ENCODE measurements at regions not wholly inside any gene's neighbourhood (a gene's known extent, or its start where the extent isn't known, plus 50 kb on each side); places are given as distances from the start of the nearest gene placed in this dataset.

GRCh38 chr6:47114460-47114859 is 72.3 kb upstream of the ADGRF1 start:
- no peak overlapping the region for H3K27ac Mint-ChIP-seq (ENCODE audit: unreplicated experiment)
- no peaks in the 10 kb centered on the region for H3K36me3 Mint-ChIP-seq (ENCODE audit: insufficient read depth, unreplicated experiment)
- intact Hi-C loops (cut with micrococcal nuclease; ENCODE audit: unreplicated experiment): no loop called here
- no peaks in the 10 kb centered on the region for H3K27me3 Mint-ChIP-seq (ENCODE audit: insufficient read depth, unreplicated experiment)
- Histone ChIP-seq H3K9me3 (no peaks in the 10 kb centered on the region), H3K4me1 (peaks cover 48% of the 10 kb centered on the region), H3K27me3 (replicated peaks; ENCODE audit: control insufficient read depth, insufficient read depth, low read length) (no peaks in the 10 kb centered on the region), H3K36me3 (ENCODE audit: control insufficient read depth, insufficient read depth, low read length) (no peaks in the 10 kb centered on the region), H3K4me3 (ENCODE audit: low read depth, low read length) (no peak overlapping the region)
- DNase-seq: no peak
- BruUV-seq (replicated peaks): no TSS peak
- peaks cover 4% of the 10 kb centered on the region for H3K9me3 Mint-ChIP-seq (ENCODE audit: unreplicated experiment)
- H3K4me3 Mint-ChIP-seq (ENCODE audit: unreplicated experiment): no peak overlapping the region
- POLR2A ChIA-PET: no interaction called here
- H3K4me1 Mint-ChIP-seq (ENCODE audit: low read depth, unreplicated experiment): peaks cover 31% of the 10 kb centered on the region
- CTCF ChIA-PET: no interaction called here
- no peak for TF ChIP-seq CTCF (IDR thresholded peaks at IDR 0.05; ENCODE audit: insufficient read depth in 1 of 2, low read depth in 1 of 2, low read length in 1 of 2, severe bottlenecking in 1 of 2, unreplicated experiment in 1 of 2)

GRCh38 chr6:47112317-47112716 is 70.2 kb upstream of the ADGRF1 start:
- BruUV-seq (replicated peaks): no TSS peak
- peaks cover 65% of the 10 kb centered on the region for H3K4me1 ChIP-seq
- TF ChIP-seq CTCF (IDR thresholded peaks at IDR 0.05; ENCODE audit: insufficient read depth in 1 of 2, low read depth in 1 of 2, low read length in 1 of 2, severe bottlenecking in 1 of 2, unreplicated experiment in 1 of 2): no peak
- H3K9me3 ChIP-seq: no peaks in the 10 kb centered on the region
- Mint-ChIP-seq H3K9me3 (ENCODE audit: unreplicated experiment) (no peaks in the 10 kb centered on the region), H3K36me3 (ENCODE audit: insufficient read depth, unreplicated experiment) (peaks cover 5% of the 10 kb centered on the region), H3K27me3 (ENCODE audit: insufficient read depth, unreplicated experiment) (no peaks in the 10 kb centered on the region), H3K4me3 (ENCODE audit: unreplicated experiment) (peak overlapping the region; percentile 36), H3K4me1 (ENCODE audit: low read depth, unreplicated experiment) (peaks cover 32% of the 10 kb centered on the region), H3K27ac (ENCODE audit: unreplicated experiment) (peak overlapping the region; percentile 68)
- no peaks in the 10 kb centered on the region for H3K36me3 ChIP-seq (ENCODE audit: control insufficient read depth, insufficient read depth, low read length)
- no peaks in the 10 kb centered on the region for H3K27me3 ChIP-seq (replicated peaks; ENCODE audit: control insufficient read depth, insufficient read depth, low read length)
- no peak for DNase-seq
- ChIA-PET CTCF (no interaction called here), POLR2A (interaction anchor here (0.5 to 0.7 kb wide), 2 partner anchors 86 to 365 kb away, joined by 3 to 5 read pairs; no protein-coding TSS in a partner anchor)
- H3K4me3 ChIP-seq (ENCODE audit: low read depth, low read length): no peak overlapping the region
- intact Hi-C loops (cut with micrococcal nuclease; ENCODE audit: unreplicated experiment): no loop called here

DNA sequence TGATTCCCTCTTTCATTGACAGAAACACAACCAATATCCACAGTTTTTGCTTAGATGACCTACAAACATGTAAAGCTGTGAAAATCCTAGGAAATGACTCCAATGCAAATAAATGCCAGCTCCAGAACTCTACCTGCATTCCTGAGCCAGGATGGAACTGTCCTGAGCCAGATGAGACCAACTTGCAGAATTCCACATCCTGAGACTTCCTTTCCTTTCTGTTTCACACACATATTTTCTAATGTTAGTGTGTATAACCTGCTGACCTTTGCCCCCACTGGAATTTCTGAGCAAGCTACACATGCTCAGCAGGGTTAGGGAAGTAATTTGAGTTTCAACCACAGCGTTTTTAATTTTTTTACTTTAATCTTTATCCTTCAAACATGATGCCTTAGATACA is 69.6 kb upstream of the ADGRF1 start:
- DNase-seq: peak; percentile 72 to 88
- POLR2A ChIA-PET: interaction anchor here (0.7 kb wide), 1 partner anchor 87 kb away, joined by 5 read pairs; no protein-coding TSS in a partner anchor
- CTCF ChIA-PET: interaction anchor here (0.6 kb wide), 1 partner anchor 263 kb away, joined by 3 read pairs; no protein-coding TSS in a partner anchor
- Mint-ChIP-seq H3K27me3 (ENCODE audit: insufficient read depth, unreplicated experiment) (no peaks in the 10 kb centered on the region), H3K4me1 (ENCODE audit: low read depth, unreplicated experiment) (peaks cover 36% of the 10 kb centered on the region), H3K9me3 (ENCODE audit: unreplicated experiment) (no peaks in the 10 kb centered on the region), H3K4me3 (ENCODE audit: unreplicated experiment) (peak overlapping the region; percentile 36), H3K36me3 (ENCODE audit: insufficient read depth, unreplicated experiment) (peaks cover 11% of the 10 kb centered on the region), H3K27ac (ENCODE audit: unreplicated experiment) (peak overlapping the region; percentile 68)
- no TSS peak for BruUV-seq (replicated peaks)
- intact Hi-C loops (cut with micrococcal nuclease; ENCODE audit: unreplicated experiment): loop anchor here (1.0 kb wide), 1 partner anchor 77 kb away; no protein-coding TSS in a partner anchor
- Histone ChIP-seq H3K4me3 (ENCODE audit: low read depth, low read length) (no peak overlapping the region), H3K9me3 (no peaks in the 10 kb centered on the region), H3K4me1 (peaks cover 65% of the 10 kb centered on the region), H3K27me3 (replicated peaks; ENCODE audit: control insufficient read depth, insufficient read depth, low read length) (no peaks in the 10 kb centered on the region), H3K36me3 (ENCODE audit: control insufficient read depth, insufficient read depth, low read length) (no peaks in the 10 kb centered on the region)
- TF ChIP-seq CTCF (IDR thresholded peaks at IDR 0.05; ENCODE audit: insufficient read depth in 1 of 2, low read depth in 1 of 2, low read length in 1 of 2, severe bottlenecking in 1 of 2, unreplicated experiment in 1 of 2): no peak

Data from Caco-2 (cell line).